GM19455 (cell line): ENCODE measurements at regions not wholly inside any gene's neighbourhood (a gene's known extent, or its start where the extent isn't known, plus 50 kb on each side); places are given as distances from the start of the nearest gene placed in this dataset.
"Not testable (repeated sequence)": the region's sequence is repeated elsewhere in the genome, so short reads cannot be mapped to it uniquely, and the experiment has no call there.

Source experiments
- ATAC-seq: cut with Tn5 transposase; IDR thresholded peaks from one replicate; pipeline ENCODE4 v1.9.1; 2021; ENCODE audit not compliant: unreplicated experiment

GRCh38 chr14:83908419-83908818, 1621.5 kb upstream of the FLRT2 start:
- no peak for ATAC-seq

- no peak for ATAC-seq
Observed at GRCh38 chr14:83909507-83909906, 1620.4 kb upstream of the FLRT2 start.

GRCh38 chr14:83912032-83912642, 1617.8 kb upstream of the FLRT2 start:
- no peak for ATAC-seq

- no peak for ATAC-seq
Observed at GRCh38 chr14:83913476-83913875, 1616.5 kb upstream of the FLRT2 start.

- no peak for ATAC-seq
Observed at GRCh38 chr14:83918546-83918945, 1611.4 kb upstream of the FLRT2 start.

- not testable (repeated sequence) for ATAC-seq
Observed at GRCh38 chr14:83919675-83920074, 1610.3 kb upstream of the FLRT2 start.

- ATAC-seq = no peak
Observed at GRCh38 chr14:83923842-83924241, 1606.1 kb upstream of the FLRT2 start.

GRCh38 chr14:83924259-83924658, 1605.7 kb upstream of the FLRT2 start:
- ATAC-seq = no peak

- no peak for ATAC-seq
Observed at GRCh38 chr14:83940253-83940652, 1589.7 kb upstream of the FLRT2 start.

- ATAC-seq = no peak
Observed at GRCh38 chr14:83958359-83958758, 1571.6 kb upstream of the FLRT2 start.

GRCh38 chr14:83960832-83961512, 1569.0 kb upstream of the FLRT2 start:
- no peak for ATAC-seq

GRCh38 chr14:83969998-83970397, 1559.9 kb upstream of the FLRT2 start:
- no peak for ATAC-seq

- ATAC-seq = no peak
Observed at GRCh38 chr14:83972631-83973030, 1557.3 kb upstream of the FLRT2 start.

GRCh38 chr14:83974647-83975163, 1555.2 kb upstream of the FLRT2 start:
- no peak for ATAC-seq

- ATAC-seq = no peak
Observed at GRCh38 chr14:83975435-83975834, 1554.5 kb upstream of the FLRT2 start.

GRCh38 chr14:83975841-83976770, 1553.8 kb upstream of the FLRT2 start:
- no peak for ATAC-seq

- no peak for ATAC-seq
Observed at GRCh38 chr14:83977583-83977982, 1552.4 kb upstream of the FLRT2 start.

GRCh38 chr14:83981676-83982258, 1548.2 kb upstream of the FLRT2 start:
- not testable (repeated sequence) for ATAC-seq

- ATAC-seq = no peak
Observed at GRCh38 chr14:83988275-83988674, 1541.7 kb upstream of the FLRT2 start.

GRCh38 chr14:83991666-83992065, 1538.3 kb upstream of the FLRT2 start:
- no peak for ATAC-seq

GRCh38 chr14:83992857-83993256, 1537.1 kb upstream of the FLRT2 start:
- ATAC-seq = no peak
